Muscle of back (tissue), 3 donors: ENCODE measurements at regions not wholly inside any gene's neighbourhood (a gene's known extent, or its start where the extent isn't known, plus 50 kb on each side); places are given as distances from the start of the nearest gene placed in this dataset.

Source experiments
- DNase-seq, 3 donors: peaks; one replicate each; pipeline versions ENCODE4 v3.0.0 to v3.0.0-alpha.2; 2013

- no peak for DNase-seq
Measured at GRCh38 chr4:131044368-131044767, 1948.4 kb downstream of the C4orf33 start.

- DNase-seq: no peak
Measured at GRCh38 chr4:131046821-131047220, 1950.9 kb downstream of the C4orf33 start.

- no peak for DNase-seq
Measured at GRCh38 chr4:131052646-131053045, 1956.7 kb downstream of the C4orf33 start.

- no peak for DNase-seq
Measured at GRCh38 chr4:131054489-131055019, 1958.6 kb downstream of the C4orf33 start.

GRCh38 chr4:131061734-131062133, 1965.8 kb downstream of the C4orf33 start:
- no peak for DNase-seq

GRCh38 chr4:131063878-131064277, 1967.9 kb downstream of the C4orf33 start:
- no peak for DNase-seq

- no peak for DNase-seq
Measured at GRCh38 chr4:131081069-131081468, 1985.1 kb downstream of the C4orf33 start.

- no peak for DNase-seq
Measured at GRCh38 chr4:131084997-131085396, 1989.0 kb downstream of the C4orf33 start.

GRCh38 chr4:131091896-131092295, 1995.9 kb downstream of the C4orf33 start:
- DNase-seq: peak; percentile 2 to 37 (median 12)

- no peak for DNase-seq
Measured at GRCh38 chr4:131093303-131093702, 1997.4 kb downstream of the C4orf33 start.

GRCh38 chr4:131098976-131099375, 2003.0 kb downstream of the C4orf33 start:
- DNase-seq: no peak

- no peak for DNase-seq
Measured at GRCh38 chr4:131113273-131113672, 2017.3 kb downstream of the C4orf33 start.

GRCh38 chr4:131113704-131114103, 2017.8 kb downstream of the C4orf33 start:
- no peak for DNase-seq

GRCh38 chr4:131119661-131120060, 2023.7 kb downstream of the C4orf33 start:
- DNase-seq: no peak

- DNase-seq: no peak
Measured at GRCh38 chr4:131137196-131137595, 2011.9 kb upstream of the PCDH10 start.

GRCh38 chr4:131159261-131159660, 1989.8 kb upstream of the PCDH10 start:
- DNase-seq: no peak

GRCh38 chr4:131192318-131192717, 1956.8 kb upstream of the PCDH10 start:
- DNase-seq: no peak

GRCh38 chr4:131207589-131207988, 1941.5 kb upstream of the PCDH10 start:
- no peak for DNase-seq

GRCh38 chr4:131248314-131248713, 1900.8 kb upstream of the PCDH10 start:
- no peak for DNase-seq

- peak in 2 of 3 donors; percentile 5 to 50 for DNase-seq
Measured at GRCh38 chr4:131251321-131251720, 1897.8 kb upstream of the PCDH10 start.

GRCh38 chr4:131257241-131257640, 1891.9 kb upstream of the PCDH10 start:
- no peak for DNase-seq

GRCh38 chr4:131258361-131258760, 1890.7 kb upstream of the PCDH10 start:
- DNase-seq: no peak

- DNase-seq: no peak
Measured at GRCh38 chr4:131288441-131288840, 1860.7 kb upstream of the PCDH10 start.

GRCh38 chr4:131296192-131296591, 1852.9 kb upstream of the PCDH10 start:
- DNase-seq: no peak

GRCh38 chr4:131302108-131302507, 1847.0 kb upstream of the PCDH10 start:
- DNase-seq: no peak
